GM10248 (cell line): ENCODE measurements at regions not wholly inside any gene's neighbourhood (a gene's known extent, or its start where the extent isn't known, plus 50 kb on each side); places are given as distances from the start of the nearest gene placed in this dataset.

Source experiments
- CTCF ChIA-PET: fragments of 300-600 bp; sonication (Branson Sonifier 250); formaldehyde crosslinking; extraction: SDS; loops from one replicate; lab custom pipeline; 2021; ENCODE audit warnings: antibody characterized with exemption; lab: Yijun Ruan, JAX
- POLR2A ChIA-PET: fragments of 350-650 bp; sonication (Branson Sonifier 250); formaldehyde crosslinking; extraction: SDS; loops from one replicate; lab custom pipeline; 2020; ENCODE audit warnings: antibody characterized with exemption; lab: Yijun Ruan, JAX
- DNase-seq: peaks from one replicate; pipeline ENCODE4 v3.0.0; 2012; ENCODE audit errors: extremely low spot score
- TF ChIP-seq, protein P1 (sequence below): IDR thresholded peaks from 2 replicates; pipeline ENCODE4 v1.5.1; 2012; ENCODE audit warnings: mild to moderate bottlenecking, low read depth; ENCODE audit errors: extremely low read depth, missing control alignments, control extremely low read depth

DNA sequence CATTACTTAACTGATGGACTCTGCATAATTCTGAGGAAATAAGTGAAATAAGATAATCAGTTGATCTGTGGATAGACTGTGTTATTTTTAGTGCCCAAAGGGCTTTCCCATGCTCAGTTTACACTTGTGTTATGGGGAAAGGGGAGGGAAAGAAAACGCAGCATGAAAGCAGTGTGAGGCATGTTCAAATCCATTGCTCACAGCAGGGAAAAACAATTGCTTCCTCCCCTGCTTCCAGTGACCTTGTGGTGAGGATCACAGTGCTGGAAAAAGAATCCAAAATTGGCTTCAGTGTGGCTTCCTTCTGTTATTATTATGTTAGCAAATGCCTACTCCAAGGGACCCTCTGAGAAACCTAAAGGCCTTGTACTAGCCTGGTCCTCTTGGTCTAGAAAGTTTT lies 285.1 kb upstream of the CDIN1 start:
- no peak for DNase-seq
- TF ChIP-seq, protein P1, sequence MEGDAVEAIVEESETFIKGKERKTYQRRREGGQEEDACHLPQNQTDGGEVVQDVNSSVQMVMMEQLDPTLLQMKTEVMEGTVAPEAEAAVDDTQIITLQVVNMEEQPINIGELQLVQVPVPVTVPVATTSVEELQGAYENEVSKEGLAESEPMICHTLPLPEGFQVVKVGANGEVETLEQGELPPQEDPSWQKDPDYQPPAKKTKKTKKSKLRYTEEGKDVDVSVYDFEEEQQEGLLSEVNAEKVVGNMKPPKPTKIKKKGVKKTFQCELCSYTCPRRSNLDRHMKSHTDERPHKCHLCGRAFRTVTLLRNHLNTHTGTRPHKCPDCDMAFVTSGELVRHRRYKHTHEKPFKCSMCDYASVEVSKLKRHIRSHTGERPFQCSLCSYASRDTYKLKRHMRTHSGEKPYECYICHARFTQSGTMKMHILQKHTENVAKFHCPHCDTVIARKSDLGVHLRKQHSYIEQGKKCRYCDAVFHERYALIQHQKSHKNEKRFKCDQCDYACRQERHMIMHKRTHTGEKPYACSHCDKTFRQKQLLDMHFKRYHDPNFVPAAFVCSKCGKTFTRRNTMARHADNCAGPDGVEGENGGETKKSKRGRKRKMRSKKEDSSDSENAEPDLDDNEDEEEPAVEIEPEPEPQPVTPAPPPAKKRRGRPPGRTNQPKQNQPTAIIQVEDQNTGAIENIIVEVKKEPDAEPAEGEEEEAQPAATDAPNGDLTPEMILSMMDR, result no peak
- POLR2A ChIA-PET, result no interaction called here
- CTCF ChIA-PET, result no interaction called here

DNA sequence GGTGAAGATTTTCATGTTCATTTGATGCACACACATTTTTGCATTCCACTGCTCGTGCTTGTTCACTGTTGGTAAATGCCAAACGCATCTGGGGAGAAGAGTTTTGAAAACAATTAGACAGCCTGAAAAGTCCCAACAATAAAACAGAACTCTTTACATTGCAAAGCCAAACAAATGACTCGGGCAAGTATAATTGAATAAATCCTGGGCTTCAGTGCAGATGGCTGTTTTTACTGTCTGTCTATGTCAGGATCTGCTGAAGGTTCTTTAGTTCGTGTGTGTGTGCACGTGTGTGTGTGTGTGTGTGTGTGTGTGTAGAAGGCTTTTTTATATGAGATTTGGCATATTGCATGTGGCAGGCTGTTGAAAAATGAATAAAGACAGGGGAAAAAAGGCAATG lies 277.5 kb upstream of the CDIN1 start:
- TF ChIP-seq, protein P1, result no peak
- CTCF ChIA-PET, result no interaction called here
- no peak for DNase-seq
- POLR2A ChIA-PET, result no interaction called here

DNA sequence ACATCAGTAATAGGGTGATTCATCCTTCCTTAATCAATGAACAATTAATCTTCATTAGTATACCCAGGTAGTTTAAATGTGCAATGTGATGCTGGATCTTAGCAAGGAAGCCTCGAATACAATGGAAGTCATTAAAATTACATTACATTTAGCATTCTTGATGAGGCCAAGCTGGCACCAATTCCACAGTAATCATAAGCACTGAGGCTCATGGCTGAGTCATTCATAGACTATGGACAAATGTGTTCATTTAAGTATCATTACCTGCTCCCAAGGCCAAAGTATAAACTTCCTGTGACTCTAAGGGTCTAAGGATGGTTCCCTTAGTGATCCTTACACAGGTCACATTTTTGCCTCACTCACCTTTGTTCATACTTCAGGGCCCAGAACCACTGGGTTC lies 266.4 kb upstream of the CDIN1 start:
- TF ChIP-seq, protein P1, result no peak
- POLR2A ChIA-PET, result no interaction called here
- CTCF ChIA-PET, result no interaction called here
- DNase-seq, result no peak

DNA sequence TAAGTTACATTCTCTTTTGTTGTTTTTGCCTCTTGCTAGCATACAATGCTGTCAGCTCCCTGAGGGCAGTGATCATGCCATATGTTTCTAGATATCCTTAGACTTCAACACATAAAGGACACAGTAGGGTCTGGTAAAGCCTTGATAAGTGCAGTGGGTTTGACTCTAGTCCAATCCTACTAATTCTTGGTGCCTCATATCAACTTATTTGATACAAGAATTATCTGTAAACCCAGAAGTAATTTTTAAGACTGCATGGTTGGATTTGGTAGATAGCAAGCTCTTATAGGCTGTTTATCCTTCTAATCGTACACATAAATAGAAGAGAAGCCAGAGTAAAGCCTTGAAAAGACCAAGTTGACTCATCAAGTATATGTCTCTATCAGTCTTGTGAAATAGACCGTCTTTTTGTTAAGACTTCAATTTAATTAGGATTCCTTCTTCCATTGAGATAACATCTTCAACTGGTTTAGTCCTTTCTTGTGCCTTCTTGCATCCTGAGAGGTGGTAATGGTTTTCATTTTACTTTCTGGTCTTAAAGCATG lies 265.6 kb upstream of the CDIN1 start:
- POLR2A ChIA-PET, result no interaction called here
- no peak for DNase-seq
- CTCF ChIA-PET, result interaction anchor here (1.8 kb wide), 1 partner anchor 15 kb away, joined by 4 read pairs; no protein-coding TSS in a partner anchor
- TF ChIP-seq, protein P1, result no peak

DNA sequence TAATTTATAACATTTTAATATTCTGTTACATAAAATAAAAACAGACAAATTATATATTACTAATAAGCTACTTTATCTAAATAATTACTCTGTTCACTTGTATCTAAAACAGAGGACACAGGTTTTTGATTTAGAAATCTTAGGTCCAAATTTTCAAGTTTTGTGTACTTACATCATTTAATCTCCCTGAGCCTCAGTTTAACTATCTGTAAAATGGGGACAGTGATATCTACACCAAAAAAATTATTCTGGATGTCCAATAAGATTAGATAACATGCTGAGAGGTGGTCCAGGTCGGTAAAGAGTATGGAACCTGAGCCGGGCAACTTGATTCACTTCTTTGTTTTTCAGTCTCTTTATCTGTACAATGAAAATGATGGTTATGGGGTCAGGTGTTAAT lies 263.8 kb upstream of the CDIN1 start:
- TF ChIP-seq, protein P1, result no peak
- DNase-seq, result no peak
- ChIA-PET CTCF (interaction anchor here (1.8 kb wide), 1 partner anchor 16 kb away, joined by 4 read pairs; no protein-coding TSS in a partner anchor), POLR2A (no interaction called here)

DNA sequence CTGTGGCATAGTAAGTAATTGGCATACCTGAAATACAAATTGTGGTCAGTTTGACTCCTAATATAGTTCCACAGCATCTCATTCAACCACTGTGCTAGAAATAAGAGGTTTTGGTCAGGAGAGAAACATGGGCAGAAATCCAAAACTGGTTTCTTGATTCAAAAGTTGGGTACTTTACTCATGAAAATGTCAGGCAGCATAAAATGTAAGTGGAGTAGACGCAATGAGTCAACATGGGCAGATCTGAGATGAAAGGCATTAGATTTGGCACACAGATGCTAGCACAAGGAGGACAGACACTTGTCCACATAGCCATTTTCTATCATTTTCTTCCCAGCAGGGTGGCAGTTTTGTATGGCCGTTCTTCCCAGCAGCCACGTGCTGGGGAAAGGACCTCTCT lies 255.8 kb upstream of the CDIN1 start:
- ChIA-PET POLR2A (no interaction called here), CTCF (no interaction called here)
- TF ChIP-seq, protein P1, result no peak
- DNase-seq, result no peak
